ENCODE measurements at regions not wholly inside any gene's neighbourhood (a gene's known extent, or its start where the extent isn't known, plus 50 kb on each side); places are given as distances from the start of the nearest gene placed in this dataset.
A peak's percentile ranks its signal among the peaks of the same experiment; 100 is the strongest.

GRCh38 chr1:101548376-101548775 is 311.6 kb downstream of the S1PR1 start:
- TF ChIP-seq POLR2A (IDR thresholded peaks at IDR 0.05) (no peak), EP300 (IDR thresholded peaks at IDR 0.05) (no peak), POLR2AphosphoS5 (IDR thresholded peaks at IDR 0.05) (no peak), CTCF (IDR thresholded peaks at IDR 0.05) (no peak)
- Histone ChIP-seq H3K4me3 (no peak overlapping the region), H3K27ac (no peak overlapping the region), H3K4me1 (no peaks in the 10 kb centered on the region), H3K27me3 (no peaks in the 10 kb centered on the region), H3K9me3 (no peaks in the 10 kb centered on the region), H3K36me3 (no peaks in the 10 kb centered on the region)
- no peak for ATAC-seq

GRCh38 chr1:101550581-101550980 is 313.8 kb downstream of the S1PR1 start:
- no peaks in the 10 kb centered on the region for H3K36me3 ChIP-seq
- H3K27ac ChIP-seq, result no peak overlapping the region
- no peaks in the 10 kb centered on the region for H3K9me3 ChIP-seq
- no peaks in the 10 kb centered on the region for H3K27me3 ChIP-seq
- no peak for TF ChIP-seq POLR2AphosphoS5 (IDR thresholded peaks at IDR 0.05)
- TF ChIP-seq EP300 (IDR thresholded peaks at IDR 0.05), result no peak
- TF ChIP-seq POLR2A (IDR thresholded peaks at IDR 0.05), result no peak
- TF ChIP-seq CTCF (IDR thresholded peaks at IDR 0.05), result no peak
- no peak for ATAC-seq
- H3K4me3 ChIP-seq, result no peak overlapping the region
- 84 to 93% methylated on average over 1 of the region's 1 CpG for WGBS, 2 donors (ENCODE audit: low coverage in 1 of 2)
- no peaks in the 10 kb centered on the region for H3K4me1 ChIP-seq

- H3K4me3 ChIP-seq, result no peak overlapping the region
- H3K27ac ChIP-seq, result no peak overlapping the region
- TF ChIP-seq CTCF (IDR thresholded peaks at IDR 0.05) (no peak), POLR2A (IDR thresholded peaks at IDR 0.05) (no peak), POLR2AphosphoS5 (IDR thresholded peaks at IDR 0.05) (no peak), EP300 (IDR thresholded peaks at IDR 0.05) (no peak)
- no peaks in the 10 kb centered on the region for H3K9me3 ChIP-seq
- H3K27me3 ChIP-seq, result no peaks in the 10 kb centered on the region
- 89 to 100% methylated on average over 1 of the region's 1 CpG for WGBS, 2 donors (ENCODE audit: low coverage in 1 of 2)
- no peaks in the 10 kb centered on the region for H3K4me1 ChIP-seq
- no peak for ATAC-seq
- no peaks in the 10 kb centered on the region for H3K36me3 ChIP-seq
These were observed 330.2 kb downstream of the S1PR1 start for GRCh38 chr1:101566883-101567538.

GRCh38 chr1:101567582-101568189 is 330.9 kb downstream of the S1PR1 start:
- H3K36me3 ChIP-seq, result no peaks in the 10 kb centered on the region
- WGBS, 2 donors (ENCODE audit: low coverage in 1 of 2), result 41 to 54% methylated on average over 3 to 4 of the region's 4 CpGs
- TF ChIP-seq CTCF (IDR thresholded peaks at IDR 0.05) (peak; percentile 18 to 68 (median 34)), EP300 (IDR thresholded peaks at IDR 0.05) (no peak)
- no peaks in the 10 kb centered on the region for H3K9me3 ChIP-seq
- no peak overlapping the region for H3K4me3 ChIP-seq
- H3K4me1 ChIP-seq, result no peaks in the 10 kb centered on the region
- no peaks in the 10 kb centered on the region for H3K27me3 ChIP-seq
- H3K27ac ChIP-seq, result no peak overlapping the region
- ATAC-seq, result no peak

GRCh38 chr1:101587741-101588140 is 350.9 kb downstream of the S1PR1 start:
- no peak for TF ChIP-seq EP300 (IDR thresholded peaks at IDR 0.05)
- TF ChIP-seq POLR2AphosphoS5 (IDR thresholded peaks at IDR 0.05), result no peak
- TF ChIP-seq CTCF (IDR thresholded peaks at IDR 0.05), result no peak
- no peak for TF ChIP-seq POLR2A (IDR thresholded peaks at IDR 0.05)
- no peaks in the 10 kb centered on the region for H3K27me3 ChIP-seq
- H3K36me3 ChIP-seq, result no peaks in the 10 kb centered on the region
- no peaks in the 10 kb centered on the region for H3K9me3 ChIP-seq
- no peak for ATAC-seq
- no peaks in the 10 kb centered on the region for H3K4me1 ChIP-seq
- 41 to 51% methylated on average over 5 of the region's 5 CpGs for WGBS, 2 donors (ENCODE audit: low coverage in 1 of 2)
- H3K27ac ChIP-seq, result no peak overlapping the region
- no peak overlapping the region for H3K4me3 ChIP-seq

All from gastroesophageal sphincter (tissue), 4 donors.